ENCODE measurements at regions not wholly inside any gene's neighbourhood (a gene's known extent, or its start where the extent isn't known, plus 50 kb on each side); places are given as distances from the start of the nearest gene placed in this dataset.
"Not testable (repeated sequence)": the region's sequence is repeated elsewhere in the genome, so short reads cannot be mapped to it uniquely, and the experiment has no call there.

DNA sequence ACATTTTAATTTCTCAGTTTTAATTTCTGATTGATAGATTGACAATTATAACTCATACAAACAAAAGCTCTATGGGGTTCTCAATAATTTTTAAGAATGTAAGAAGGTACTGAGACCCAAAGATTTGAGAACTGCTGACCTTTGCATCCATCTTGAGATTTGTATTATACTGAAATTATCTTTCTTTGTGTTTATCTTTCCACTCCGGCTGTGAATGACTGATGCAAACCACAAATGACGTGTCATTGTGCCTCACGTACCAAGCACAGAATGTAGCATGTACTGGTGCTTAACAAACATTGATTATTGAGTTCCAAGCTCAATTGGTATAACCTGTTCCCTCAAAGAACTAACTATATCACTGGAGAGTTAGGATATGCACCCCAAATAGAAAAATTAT is 152.1 kb upstream of the SMLR1 start:
- DNase-seq, result no peak

DNA sequence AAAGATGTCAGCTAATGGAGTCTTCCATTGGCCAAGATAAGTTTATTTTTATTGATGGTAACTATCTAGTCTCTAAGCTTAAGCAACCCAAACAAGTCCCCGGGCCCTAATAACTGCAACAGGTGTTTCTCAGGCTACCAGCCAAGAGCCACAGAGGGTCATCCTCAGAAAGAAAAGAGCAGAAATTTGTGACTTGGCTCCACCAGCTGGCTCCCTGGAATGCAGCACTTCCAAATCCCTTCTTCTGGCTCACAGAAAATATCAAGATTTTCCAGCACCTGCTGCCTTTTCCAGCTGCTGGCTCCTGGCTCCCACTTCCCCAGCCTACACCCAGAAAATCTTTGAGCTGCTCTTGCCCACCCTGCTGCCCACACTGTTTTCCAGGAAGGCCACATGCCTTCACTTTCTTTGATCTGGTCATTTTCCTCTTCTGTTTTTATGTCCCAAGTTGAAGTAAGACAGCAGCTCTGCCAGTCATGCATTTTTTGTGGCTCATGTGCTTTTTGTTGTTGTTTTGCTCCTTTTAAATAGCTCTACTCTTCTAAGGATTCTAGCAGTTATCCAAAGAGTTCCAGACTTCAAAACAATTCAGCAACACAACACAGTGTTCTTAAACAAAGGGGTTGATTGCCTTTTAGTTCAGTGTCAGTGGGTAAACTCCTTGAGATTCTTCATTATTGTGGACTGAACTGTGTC is 151.0 kb upstream of the SMLR1 start:
- DNase-seq, result no peak

DNA sequence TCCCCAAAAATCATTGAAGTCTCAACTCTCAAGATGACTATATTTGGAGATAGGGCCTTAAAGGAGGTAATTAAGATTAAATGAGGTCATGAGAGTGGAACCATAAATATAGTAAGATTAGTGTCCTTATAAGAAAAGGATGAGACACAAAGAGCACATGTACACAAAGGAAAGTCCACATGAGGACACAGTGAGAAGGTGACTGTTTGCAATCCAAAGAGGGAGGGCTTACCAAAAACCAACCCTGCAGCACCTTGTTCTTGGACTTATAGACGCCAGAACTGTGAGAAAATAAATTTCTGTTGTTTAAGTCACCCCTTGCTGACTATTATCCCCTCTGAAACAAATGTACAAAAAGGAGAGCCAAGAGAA is 150.4 kb upstream of the SMLR1 start:
- no peak for DNase-seq

DNA sequence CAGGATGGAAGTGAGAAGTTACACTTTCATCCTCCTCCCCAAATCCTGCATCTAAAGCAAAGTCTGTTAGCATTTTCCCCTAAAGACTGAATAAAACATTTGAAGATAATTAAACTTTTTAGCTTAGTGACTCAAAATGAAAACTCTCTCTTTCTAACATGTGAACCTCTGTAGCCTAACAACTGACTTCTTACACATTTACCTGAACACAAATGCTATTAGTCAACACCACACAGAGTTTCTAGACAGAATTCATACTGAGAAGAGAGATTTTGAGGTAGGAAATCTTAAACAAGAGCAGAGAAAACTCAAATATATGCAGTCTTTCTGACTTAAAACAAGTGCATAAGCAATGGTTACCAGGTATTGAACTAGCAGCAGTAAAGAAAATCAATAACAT is 149.9 kb upstream of the SMLR1 start:
- no peak for DNase-seq

DNA sequence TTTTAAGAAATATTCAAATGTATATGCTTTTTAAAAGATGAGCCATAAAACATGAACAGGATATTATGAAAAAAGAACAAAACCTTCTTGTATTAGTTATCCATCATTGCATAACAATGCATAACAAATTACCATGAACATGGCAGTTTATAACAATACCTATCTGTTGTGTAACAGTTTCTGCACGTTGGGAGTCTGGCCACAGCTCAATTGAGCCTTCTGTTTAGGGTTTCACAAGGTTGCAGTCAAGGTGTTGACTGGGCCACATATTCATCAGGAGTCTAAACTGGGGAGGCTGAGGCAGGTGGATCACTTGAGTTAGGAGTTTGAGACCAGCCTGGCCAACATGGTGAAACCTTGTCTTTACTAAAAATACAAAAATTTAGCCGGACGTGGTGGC is 149.4 kb upstream of the SMLR1 start:
- DNase-seq, result no peak

DNA sequence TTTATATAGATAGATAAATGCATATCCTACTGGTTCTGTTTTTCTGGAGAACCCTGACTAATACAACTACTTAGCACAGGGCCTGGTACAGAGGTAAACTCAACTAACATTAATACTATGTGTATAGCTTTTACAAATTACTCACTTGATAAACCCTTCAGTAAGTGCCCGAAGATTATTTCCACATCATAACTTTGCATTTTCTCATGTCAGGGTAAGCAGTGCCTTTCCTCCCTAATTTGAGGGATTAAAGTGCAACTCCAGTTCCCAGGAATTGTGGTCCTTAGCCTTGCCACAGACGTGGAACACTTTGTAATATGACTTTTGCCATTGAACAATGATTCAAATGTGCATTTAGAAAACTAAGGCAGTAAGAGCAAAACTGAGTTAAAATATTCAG is 147.5 kb upstream of the SMLR1 start:
- DNase-seq, result no peak

DNA sequence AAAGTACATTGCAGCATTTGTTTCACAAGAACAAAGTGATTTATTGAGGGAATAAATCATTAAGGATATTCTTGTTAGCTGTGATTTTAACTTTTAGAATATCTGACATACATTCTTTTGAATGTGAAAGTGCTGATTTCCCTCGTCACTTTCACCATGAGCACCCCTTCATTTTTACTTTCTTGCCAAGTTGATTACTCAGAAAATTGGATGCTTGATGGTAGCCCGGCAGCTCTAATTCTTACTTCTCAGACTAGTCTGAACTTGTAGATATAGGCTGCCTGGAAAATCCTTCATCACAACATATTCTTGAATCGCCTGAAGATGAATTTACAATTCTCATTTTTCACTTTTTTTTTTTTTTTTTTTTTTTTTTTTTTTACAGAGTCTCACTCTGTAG is 147.1 kb upstream of the SMLR1 start:
- DNase-seq, result no peak

DNA sequence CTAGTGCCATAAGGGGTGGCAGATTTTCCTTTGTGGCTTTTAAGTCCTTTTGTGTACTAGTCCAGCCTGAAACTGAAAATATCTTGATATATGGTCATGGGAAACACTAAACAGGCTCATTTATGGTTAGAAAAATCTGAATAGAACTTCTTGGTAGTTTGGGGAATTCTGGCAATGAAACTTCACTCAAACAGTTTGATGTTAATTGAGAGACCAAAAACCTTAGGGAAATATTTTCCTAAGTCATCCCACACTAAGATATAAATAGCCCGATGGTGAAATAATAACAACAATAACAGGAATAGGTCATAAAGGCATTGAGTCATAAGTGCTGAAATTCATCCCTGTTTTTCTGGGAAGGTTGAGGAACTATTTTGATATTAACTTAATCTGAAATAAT is 146.2 kb upstream of the SMLR1 start:
- no peak for DNase-seq

DNA sequence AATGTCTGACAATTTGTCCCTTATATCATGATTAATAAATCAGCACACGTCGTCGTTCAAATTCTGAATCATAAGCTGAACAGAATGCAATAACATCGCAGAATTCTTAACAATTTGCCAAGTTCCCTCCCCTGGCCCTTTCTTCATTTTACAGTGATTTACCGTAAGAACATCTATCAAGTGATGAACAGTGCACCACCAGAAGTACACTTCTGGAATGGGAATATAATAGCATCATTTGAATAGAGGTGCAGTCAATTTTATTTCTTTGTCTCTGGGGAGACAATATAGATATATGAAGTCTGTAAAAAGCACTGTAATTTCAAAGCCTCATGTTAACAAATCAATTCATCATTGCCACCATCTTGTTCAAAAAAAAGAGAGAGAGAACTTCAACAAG is 145.1 kb upstream of the SMLR1 start:
- DNase-seq, result no peak

DNA sequence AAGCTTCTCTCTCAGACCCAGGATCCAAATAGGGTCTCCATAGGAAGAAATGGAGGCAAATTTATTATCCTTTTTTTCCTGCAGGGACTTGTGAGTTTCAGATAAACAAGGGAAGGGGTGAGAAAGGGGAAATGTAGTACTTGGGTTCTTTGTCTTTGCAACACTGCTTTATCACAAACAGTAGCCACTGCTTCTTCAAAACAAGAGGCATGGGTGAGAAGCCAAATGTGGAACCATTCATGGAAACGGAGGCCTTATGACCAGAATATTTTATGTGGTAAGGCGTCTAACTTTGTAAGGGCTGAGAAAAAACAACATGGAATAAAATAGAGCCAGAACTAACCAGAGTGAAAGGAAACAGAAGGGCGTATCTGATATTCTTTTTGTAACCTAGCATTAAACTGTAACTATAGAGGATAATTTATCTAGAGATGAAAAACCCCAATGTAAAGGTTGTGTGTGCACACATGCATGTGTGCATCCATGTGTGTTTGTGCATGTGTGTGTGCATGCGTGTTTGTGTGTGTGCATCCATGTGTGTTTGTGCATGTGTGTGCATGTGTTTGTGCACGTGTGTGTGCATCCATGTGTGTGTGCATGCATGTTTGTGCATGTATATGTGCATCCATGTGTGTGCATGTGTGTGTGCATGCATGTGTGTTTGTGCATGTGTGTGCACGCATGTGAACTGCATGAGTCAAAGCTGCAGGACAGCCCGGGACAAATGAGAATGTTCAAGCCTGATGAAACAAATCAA is 143.3 kb upstream of the SMLR1 start:
- no peak for DNase-seq

DNA sequence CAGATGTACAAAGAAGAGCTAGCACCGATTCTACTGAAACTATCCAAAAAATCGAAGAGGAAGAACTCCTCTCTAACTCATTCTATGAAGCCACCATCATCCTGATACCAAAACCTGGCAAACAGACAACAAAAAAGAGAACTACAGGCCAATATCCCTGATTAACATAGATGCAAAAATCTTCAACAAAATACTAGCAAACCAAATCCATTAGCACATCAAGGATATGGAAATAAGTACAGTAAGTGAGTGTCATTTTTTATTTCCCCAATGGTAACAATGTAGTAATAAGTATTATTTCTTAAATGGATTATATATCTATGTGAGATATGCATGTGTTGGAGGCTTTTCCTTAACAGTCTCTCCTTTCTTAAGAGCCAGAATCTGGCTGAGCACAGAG is 134.5 kb upstream of the SMLR1 start:
- no peak for DNase-seq

DNA sequence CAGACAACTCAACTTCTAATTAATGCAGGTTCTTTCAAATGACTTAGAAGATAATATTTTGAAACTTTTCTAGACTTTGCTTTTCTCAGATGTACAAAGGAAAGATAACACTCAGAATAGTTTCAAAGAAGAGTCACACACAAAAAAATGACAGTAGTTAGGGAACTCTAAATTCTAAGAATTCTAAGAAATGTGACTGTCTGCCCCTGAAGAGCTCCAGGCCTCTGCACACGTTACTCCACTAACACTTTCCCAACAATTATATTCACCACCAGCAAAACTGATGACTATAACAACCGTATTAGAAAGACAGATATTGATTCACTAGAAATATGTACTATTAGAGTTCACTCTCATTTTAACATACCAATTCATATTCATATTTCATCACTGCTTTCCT is 133.3 kb upstream of the SMLR1 start:
- DNase-seq, result no peak

DNA sequence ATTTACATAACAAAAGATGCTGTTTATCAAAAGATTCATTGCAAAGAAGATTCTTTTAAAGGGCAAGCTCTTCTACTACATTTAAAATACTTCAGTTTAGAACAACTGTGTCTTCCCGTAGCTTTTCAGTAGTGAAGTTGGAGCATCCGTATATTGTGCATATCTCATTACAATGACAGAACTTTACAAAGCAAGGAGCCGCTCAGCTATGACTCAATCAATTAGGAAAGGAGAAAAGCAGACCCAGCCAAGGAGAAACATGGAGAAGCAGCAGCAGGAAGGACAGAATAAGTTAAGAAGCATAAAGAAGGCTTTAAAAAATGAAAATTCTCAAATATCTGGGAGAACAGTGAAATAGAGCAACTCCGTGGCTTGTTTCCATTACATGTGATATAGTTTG is 132.6 kb upstream of the SMLR1 start:
- DNase-seq, result no peak

DNA sequence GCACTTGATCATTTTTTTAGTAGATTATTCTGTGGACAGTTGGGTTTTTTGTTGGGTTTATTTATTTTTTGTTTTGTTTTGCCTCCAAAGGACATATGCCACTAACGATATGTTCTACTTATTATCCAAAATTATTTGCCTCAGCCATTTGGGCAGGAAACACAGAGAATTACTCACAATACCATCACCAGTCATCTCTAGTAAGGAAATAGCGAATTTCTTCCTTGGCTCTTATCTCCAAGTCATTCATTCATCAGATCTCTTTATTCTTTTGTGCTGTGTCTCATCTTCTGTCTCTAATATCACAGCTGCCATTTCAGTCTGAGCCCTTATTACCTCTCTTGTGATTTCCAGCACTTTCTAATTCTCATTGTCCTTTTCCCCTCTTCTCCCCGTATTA is 130.4 kb upstream of the SMLR1 start:
- no peak for DNase-seq

DNA sequence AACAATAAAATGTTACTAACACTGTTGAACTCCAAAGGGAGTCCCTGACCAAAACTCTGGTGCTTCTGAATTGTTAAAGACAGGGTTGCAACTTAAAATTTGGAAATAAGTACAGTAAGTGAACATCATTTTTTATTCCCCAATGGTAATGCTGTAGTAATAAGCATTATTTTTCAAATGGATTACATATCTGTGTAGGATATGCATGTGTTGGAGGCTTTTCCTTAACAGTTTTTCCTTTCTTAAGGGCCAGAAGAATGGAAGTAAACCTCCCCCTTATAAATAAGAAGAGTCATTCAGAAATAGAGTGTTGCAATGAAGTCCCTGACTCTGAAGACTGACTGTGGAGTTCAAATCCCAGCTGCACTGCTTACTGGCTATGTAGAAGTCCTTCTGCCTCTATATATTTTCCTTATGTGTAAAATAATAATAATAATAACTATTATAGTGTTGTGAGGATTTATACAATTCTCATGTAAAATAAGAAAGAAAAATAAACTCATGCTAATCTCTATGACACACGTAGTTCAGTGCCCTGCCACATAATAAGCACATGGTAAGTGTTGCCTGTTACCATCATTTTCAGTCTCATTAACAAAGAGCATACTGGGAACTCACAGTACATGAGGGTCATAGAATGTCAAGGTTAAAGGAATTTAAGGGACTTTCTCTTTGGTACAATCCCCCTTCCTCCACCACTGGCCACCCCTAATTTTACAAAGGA is 129.8 kb upstream of the SMLR1 start:
- no peak for DNase-seq

DNA sequence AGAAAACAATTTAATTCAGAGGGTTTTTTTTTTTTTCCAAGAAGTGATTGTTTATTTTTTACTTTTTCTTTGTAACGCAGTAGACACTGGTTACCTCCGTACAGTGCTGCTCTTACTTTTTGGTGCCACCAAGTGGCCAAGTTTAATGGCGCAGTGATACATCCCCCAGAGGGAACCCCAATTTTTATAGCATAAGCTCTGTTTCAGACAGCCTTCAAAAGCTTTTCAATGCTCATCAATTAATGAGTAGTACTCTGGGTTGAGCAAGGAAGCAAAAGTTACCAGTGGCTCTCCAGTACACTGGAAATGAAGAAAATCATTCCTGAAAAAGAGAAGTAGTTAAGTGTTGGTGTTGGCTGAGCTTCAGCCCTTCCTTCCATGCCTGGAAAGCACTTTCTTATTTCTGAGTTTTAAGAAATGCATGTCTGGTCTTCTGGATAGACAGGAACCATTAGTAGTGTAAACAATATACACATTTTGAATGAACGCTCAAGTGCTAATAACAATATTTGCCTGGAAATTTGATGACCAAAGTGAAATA is 129.1 kb upstream of the SMLR1 start:
- DNase-seq, result peak; percentile 75

DNA sequence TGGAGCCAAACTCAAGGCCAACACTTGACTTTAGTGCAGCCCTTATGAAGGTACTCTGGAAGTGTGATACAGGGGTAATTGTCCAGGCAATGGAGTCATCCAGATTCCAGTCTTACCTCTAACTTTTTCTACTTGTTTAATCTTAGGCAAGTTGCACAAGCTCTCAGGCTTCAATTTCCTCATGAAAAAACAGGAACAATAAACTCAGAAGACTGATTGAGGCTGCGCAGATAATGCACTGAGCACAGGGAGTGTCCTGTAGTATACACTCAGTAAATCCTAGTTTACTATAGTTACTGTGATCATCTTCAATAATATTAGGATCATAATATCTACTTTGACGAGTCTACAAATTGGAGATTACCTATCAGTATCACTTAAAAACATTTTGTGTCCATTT is 127.5 kb upstream of the SMLR1 start:
- DNase-seq, result no peak

DNA sequence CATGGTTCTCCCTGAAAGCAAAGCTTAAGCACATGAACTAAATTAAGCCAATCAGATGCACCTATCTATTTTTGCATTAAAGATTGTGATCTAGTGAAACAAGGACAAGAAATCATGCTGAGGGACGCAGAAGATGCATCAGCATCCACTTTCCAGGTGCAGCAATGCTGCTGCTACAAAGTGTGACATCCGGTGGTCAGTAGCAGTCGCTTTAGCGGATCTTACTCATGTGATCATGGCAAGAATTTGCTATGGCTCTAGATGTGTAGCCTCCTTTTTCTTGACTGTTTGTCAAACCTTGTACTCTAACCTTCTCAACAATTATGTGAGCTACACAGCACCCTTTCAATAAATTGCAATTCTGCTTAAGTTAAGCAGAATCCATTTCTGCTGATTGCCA is 126.8 kb upstream of the SMLR1 start:
- DNase-seq, result no peak

DNA sequence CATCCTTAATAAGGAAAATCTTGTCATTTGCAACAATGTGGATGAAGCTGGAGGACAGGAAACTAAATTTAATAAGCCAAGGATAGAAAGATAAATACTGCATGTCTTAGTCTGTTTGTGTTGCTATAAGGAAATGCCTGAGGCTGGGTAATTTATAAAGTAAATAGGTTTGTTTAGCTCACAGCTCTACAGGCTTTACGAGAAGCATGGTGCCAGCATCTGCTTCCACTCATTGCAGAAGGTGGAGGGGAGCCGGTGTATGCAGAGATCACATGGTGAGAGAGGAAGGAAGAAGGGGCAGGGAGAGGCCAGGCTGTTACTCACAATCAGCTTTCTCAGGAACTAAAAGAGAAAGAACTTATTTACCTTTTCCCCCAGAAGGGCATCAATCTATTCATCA is 118.9 kb upstream of the SMLR1 start:
- DNase-seq, result no peak

DNA sequence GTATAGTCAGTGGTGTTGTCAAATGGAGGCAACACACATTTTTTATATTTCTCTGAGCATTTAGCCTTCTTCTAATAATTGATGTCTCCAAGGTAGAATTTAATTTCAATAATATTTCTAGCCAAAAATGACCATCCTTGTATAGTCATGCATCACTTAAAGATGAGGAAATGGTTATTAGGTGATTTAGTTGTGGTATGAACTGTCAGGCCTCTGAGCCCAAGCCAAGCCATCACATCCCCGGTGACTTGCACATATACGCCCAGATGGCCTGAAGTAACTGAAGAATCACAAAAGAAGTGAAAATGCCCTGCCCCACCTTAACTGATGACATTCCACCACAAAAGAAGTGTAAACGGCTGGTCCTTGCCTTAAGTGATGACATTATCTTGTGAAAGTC is 115.6 kb upstream of the SMLR1 start:
- not testable (repeated sequence) for DNase-seq

DNA sequence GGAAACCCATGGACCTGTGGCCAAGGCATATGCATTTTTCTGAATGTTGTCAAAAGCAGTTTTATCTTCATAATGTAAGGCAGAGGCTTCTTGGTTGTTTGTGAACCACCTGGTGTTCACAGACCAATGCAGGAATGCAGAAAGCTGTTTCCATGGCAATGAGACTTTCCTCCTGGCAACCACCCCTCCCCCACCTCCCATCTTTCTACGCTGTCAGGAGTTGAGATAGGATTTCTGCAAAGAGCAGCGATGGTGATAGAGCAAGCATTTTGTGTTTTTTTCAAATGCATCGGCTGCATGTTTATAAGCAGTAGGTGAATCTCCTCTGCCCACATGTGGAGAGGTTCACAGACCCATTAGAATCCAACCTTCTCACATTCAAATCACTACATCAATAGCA is 114.1 kb upstream of the SMLR1 start:
- DNase-seq, result no peak

DNA sequence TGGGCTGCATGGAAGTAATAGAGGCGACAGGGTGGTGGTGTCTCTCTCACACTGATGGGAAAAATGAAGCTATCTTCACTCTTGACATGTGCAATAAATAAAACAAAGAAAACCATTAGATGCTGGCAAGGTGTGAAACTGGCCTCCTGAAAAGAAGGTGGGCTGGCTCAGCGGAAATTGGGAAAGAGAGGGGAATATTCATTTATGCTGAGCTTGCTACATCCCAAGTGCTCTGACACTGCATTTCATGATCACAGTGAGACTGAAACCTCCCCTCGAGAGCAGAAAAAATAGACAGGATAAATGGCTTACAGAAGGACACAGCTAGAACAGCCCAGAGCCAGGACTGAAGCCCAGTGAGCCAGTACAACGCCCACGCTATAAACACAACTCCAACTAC is 112.1 kb upstream of the SMLR1 start:
- no peak for DNase-seq

DNA sequence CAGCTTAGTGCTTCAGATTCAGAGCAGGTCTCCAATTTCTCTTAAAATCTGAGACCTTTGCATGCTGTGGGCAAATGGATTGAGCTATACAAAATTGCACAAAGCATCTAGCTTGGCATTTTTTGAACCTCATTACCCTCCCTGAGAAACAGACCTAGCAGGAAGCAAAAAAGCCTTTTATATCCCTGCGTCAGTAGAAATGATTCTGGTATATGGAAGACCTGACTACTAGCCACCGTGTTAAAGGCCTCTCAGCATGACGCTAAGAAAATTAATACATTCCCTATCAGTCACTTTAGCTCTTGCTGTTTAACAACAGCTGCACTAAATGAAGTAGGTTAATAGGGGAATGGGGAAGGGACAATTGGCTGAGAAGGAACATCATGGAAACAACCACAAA is 110.7 kb upstream of the SMLR1 start:
- no peak for DNase-seq

DNA sequence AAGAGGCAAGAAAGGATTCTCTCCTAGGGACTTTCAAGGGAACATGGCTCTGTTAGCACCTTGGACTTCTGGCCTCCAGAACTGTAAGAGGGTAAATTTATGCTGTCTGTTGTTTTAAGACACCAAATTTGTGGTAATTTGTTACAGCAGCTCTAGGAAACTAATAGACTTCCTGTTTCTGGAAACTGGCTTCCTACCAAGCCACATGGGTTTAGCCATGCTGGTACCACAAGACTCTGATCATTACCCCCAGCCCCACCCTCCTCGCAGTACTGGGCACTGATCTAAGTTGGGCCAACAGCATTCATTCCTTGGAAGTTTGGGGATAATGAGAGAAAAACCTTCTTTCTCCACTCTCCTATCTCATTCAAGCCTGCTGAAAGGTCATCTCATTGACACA is 109.5 kb upstream of the SMLR1 start:
- no peak for DNase-seq

Data from activated CD8-positive, alpha-beta memory T cell treated with anti-CD3 and anti-CD28 coated beads for 24 hours (primary cell).